NCI-H2227 (cell line): ENCODE measurements at regions not wholly inside any gene's neighbourhood (a gene's known extent, or its start where the extent isn't known, plus 50 kb on each side); places are given as distances from the start of the nearest gene placed in this dataset.

Experiments
- DNase-seq: peaks from one replicate; lab custom pipeline; 2025; ENCODE audit not compliant: unreplicated experiment; lab: John Stamatoyannopoulos, UW

GRCh38 chr7:109996411-109996810, 1094.5 kb upstream of the LRRN3 start:
- no peak for DNase-seq

- DNase-seq: no peak
These were observed 1094.0 kb upstream of the LRRN3 start for GRCh38 chr7:109996927-109997326.

GRCh38 chr7:109997837-109998236, 1093.1 kb upstream of the LRRN3 start:
- no peak for DNase-seq

- no peak for DNase-seq
These were observed 1089.5 kb upstream of the LRRN3 start for GRCh38 chr7:110001254-110001938.

GRCh38 chr7:110003827-110004226, 1087.1 kb upstream of the LRRN3 start:
- no peak for DNase-seq

- DNase-seq: no peak
These were observed 1083.4 kb upstream of the LRRN3 start for GRCh38 chr7:110007320-110008063.

- no peak for DNase-seq
These were observed 1080.6 kb upstream of the LRRN3 start for GRCh38 chr7:110010359-110010758.

GRCh38 chr7:110017405-110017804, 1073.5 kb upstream of the LRRN3 start:
- DNase-seq: no peak

- DNase-seq: no peak
These were observed 1063.5 kb upstream of the LRRN3 start for GRCh38 chr7:110027385-110027784.

GRCh38 chr7:110043519-110043918, 1047.4 kb upstream of the LRRN3 start:
- DNase-seq: no peak

- DNase-seq: no peak
These were observed 1040.1 kb upstream of the LRRN3 start for GRCh38 chr7:110050785-110051184.

- no peak for DNase-seq
These were observed 1039.6 kb upstream of the LRRN3 start for GRCh38 chr7:110051372-110051771.

- no peak for DNase-seq
These were observed 1034.6 kb upstream of the LRRN3 start for GRCh38 chr7:110056331-110056730.

GRCh38 chr7:110058401-110058800, 1032.5 kb upstream of the LRRN3 start:
- no peak for DNase-seq

- DNase-seq: no peak
These were observed 1029.5 kb upstream of the LRRN3 start for GRCh38 chr7:110061387-110061786.

- DNase-seq: no peak
These were observed 1025.8 kb upstream of the LRRN3 start for GRCh38 chr7:110065121-110065520.

- no peak for DNase-seq
These were observed 1024.1 kb upstream of the LRRN3 start for GRCh38 chr7:110066843-110067242.

- DNase-seq: no peak
These were observed 1019.7 kb upstream of the LRRN3 start for GRCh38 chr7:110071192-110071591.

GRCh38 chr7:110075450-110075849, 1015.5 kb upstream of the LRRN3 start:
- DNase-seq: no peak

- DNase-seq: no peak
These were observed 1014.7 kb upstream of the LRRN3 start for GRCh38 chr7:110076194-110076593.

- DNase-seq: no peak
These were observed 1006.6 kb upstream of the LRRN3 start for GRCh38 chr7:110084181-110084807.
